ENCODE measurements at regions not wholly inside any gene's neighbourhood (a gene's known extent, or its start where the extent isn't known, plus 50 kb on each side); places are given as distances from the start of the nearest gene placed in this dataset.

GRCh38 chr1:73909043-73909562 lies 288.9 kb downstream of the LRRIQ3 start:
- no peak for TF ChIP-seq CTCF (IDR thresholded peaks at IDR 0.05; ENCODE audit: extremely low read depth in 1 of 2, insufficient read depth in 1 of 2, low read depth in 1 of 2, low read length in 2 of 2)
- no peak for TF ChIP-seq POLR2A (IDR thresholded peaks at IDR 0.05; ENCODE audit: low read depth, low read length)
- TF ChIP-seq MAX (IDR thresholded peaks at IDR 0.05; ENCODE audit: insufficient read depth, insufficient read length) = no peak

All from endothelial cell of umbilical vein (primary cell).